ENCODE measurements at regions not wholly inside any gene's neighbourhood (a gene's known extent, or its start where the extent isn't known, plus 50 kb on each side); places are given as distances from the start of the nearest gene placed in this dataset.

DNA sequence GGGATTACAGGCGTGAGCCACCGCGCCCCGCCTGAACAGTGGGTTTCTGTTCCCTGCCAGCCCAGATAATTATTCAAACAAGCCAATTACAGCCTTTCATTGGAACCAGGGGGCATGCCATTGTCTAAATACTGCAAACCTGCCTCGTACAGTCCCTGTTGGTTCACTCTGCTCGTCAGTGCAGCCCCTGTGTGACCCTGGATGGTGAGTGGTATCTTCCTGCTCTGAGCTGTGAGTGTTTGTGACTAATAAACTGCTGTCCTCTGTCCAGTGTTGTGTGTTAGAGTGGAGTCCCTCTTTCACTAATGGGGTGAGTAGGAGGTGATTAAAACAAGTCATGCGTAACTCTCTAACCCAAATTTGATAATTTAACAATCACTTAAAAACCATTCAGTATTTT lies 176.5 kb upstream of the FAM3C start:
- TF ChIP-seq, protein P1, sequence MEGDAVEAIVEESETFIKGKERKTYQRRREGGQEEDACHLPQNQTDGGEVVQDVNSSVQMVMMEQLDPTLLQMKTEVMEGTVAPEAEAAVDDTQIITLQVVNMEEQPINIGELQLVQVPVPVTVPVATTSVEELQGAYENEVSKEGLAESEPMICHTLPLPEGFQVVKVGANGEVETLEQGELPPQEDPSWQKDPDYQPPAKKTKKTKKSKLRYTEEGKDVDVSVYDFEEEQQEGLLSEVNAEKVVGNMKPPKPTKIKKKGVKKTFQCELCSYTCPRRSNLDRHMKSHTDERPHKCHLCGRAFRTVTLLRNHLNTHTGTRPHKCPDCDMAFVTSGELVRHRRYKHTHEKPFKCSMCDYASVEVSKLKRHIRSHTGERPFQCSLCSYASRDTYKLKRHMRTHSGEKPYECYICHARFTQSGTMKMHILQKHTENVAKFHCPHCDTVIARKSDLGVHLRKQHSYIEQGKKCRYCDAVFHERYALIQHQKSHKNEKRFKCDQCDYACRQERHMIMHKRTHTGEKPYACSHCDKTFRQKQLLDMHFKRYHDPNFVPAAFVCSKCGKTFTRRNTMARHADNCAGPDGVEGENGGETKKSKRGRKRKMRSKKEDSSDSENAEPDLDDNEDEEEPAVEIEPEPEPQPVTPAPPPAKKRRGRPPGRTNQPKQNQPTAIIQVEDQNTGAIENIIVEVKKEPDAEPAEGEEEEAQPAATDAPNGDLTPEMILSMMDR (IDR thresholded peaks at IDR 0.05) = no peak
- no peak for TF ChIP-seq POLR2AphosphoS5 (IDR thresholded peaks at IDR 0.05)
- TF ChIP-seq EP300 (IDR thresholded peaks at IDR 0.05) = no peak
- no peak for TF ChIP-seq POLR2A (IDR thresholded peaks at IDR 0.05)
- Histone ChIP-seq H3K27me3 (no peaks in the 10 kb centered on the region), H3K9me3 (no peaks in the 10 kb centered on the region), H3K4me3 (no peak overlapping the region), H3K4me1 (peaks cover 0 to 6% (median 0%) of the 10 kb centered on the region in 4 donors), H3K27ac (no peak overlapping the region), H3K36me3 (no peaks in the 10 kb centered on the region)
- DNase-seq = no peak
- 80 to 94% (median 91%) methylated on average over 3 to 7 of the region's 7 CpGs for WGBS, 5 donors
- intact Hi-C loops (cut with DNase I; ENCODE audit: low total_unique reads) = no loop called here

DNA sequence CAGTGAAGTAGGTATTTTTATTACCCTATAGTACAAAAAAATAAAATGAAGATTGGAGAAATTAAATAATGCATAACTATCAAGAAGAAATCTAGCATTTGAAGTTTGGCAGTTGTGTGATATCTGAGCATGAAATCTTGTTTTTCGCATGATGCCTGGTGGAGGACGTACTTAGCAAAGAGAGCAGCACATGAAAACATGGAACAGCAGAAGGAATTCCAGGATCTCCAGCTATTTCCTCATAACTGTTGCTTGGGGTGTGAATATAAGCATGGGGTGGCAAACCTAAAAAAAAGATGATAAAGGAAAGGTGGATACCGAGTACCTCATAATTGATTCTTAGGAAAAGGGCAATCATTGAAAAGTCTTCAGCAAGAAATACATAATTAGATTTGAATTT lies 174.3 kb upstream of the FAM3C start:
- DNase-seq = no peak
- no peaks in the 10 kb centered on the region for H3K27me3 ChIP-seq
- no peaks in the 10 kb centered on the region for H3K4me1 ChIP-seq
- intact Hi-C loops (cut with DNase I; ENCODE audit: low total_unique reads) = no loop called here
- H3K9me3 ChIP-seq = no peaks in the 10 kb centered on the region
- H3K4me3 ChIP-seq = no peak overlapping the region
- no peak for TF ChIP-seq POLR2A (IDR thresholded peaks at IDR 0.05)
- TF ChIP-seq, protein P1 (IDR thresholded peaks at IDR 0.05) = no peak
- TF ChIP-seq POLR2AphosphoS5 (IDR thresholded peaks at IDR 0.05) = no peak
- TF ChIP-seq EP300 (IDR thresholded peaks at IDR 0.05) = no peak
- H3K36me3 ChIP-seq = no peaks in the 10 kb centered on the region
- H3K27ac ChIP-seq = no peak overlapping the region
- WGBS, 5 donors = 85 to 95% (median 90%) methylated on average over 3 of the region's 3 CpGs

DNA sequence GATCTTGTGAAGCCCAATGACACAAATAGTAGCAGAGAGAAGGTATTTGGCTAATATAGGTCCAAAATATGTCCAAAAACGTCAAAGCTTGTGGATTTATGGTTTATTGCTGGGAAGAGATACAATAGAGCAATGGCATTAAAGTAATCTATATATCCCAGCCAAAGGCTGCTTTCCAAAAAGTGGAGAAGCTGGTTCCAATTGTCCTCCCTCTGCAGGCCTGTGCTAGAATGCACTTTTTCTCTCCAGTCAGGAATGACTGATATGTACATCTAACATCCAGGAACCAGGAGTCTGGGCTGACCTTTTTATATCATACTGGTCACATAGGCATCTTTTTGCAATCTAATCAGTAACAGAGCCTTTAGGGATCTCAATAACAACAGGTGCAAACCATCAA lies 167.1 kb upstream of the FAM3C start:
- no peak for TF ChIP-seq POLR2A (IDR thresholded peaks at IDR 0.05)
- TF ChIP-seq, protein P1 (IDR thresholded peaks at IDR 0.05) = peak in 1 of 7 experiments; percentile 6

DNA sequence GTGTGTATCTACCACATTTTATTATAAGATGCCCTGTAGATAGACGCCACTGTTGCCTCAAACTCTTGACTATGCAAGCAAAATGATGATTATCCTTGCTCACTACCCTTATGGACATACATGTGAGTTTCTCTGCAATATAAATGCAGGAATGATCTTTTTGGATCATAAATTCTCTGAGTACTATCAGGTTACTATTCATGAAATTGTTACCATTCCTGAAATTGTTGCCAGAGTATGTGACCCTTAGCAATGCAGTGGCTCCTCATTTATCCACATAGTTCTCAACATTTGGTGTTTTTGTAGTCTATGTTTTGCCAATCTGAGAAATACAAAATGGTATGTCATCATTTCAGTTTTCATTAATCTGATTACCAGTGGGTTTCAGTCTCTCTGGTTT lies 166.2 kb upstream of the FAM3C start:
- no peaks in the 10 kb centered on the region for H3K27me3 ChIP-seq
- H3K4me1 ChIP-seq = no peaks in the 10 kb centered on the region
- H3K36me3 ChIP-seq = no peaks in the 10 kb centered on the region
- intact Hi-C loops (cut with DNase I; ENCODE audit: low total_unique reads) = no loop called here
- 91 to 100% (median 94%) methylated on average over 1 of the region's 1 CpG for WGBS, 5 donors
- H3K9me3 ChIP-seq = no peaks in the 10 kb centered on the region
- H3K27ac ChIP-seq = no peak overlapping the region
- DNase-seq = no peak
- no peak overlapping the region for H3K4me3 ChIP-seq
- TF ChIP-seq, protein P1 (IDR thresholded peaks at IDR 0.05) = no peak
- TF ChIP-seq POLR2AphosphoS5 (IDR thresholded peaks at IDR 0.05) (no peak), POLR2A (IDR thresholded peaks at IDR 0.05) (no peak), EP300 (IDR thresholded peaks at IDR 0.05) (no peak)

More for the DNA sequence above, 167.1 kb upstream of the FAM3C start:
- no peaks in the 10 kb centered on the region for H3K9me3 ChIP-seq
- no peaks in the 10 kb centered on the region for H3K27me3 ChIP-seq
- no peaks in the 10 kb centered on the region for H3K36me3 ChIP-seq
- 53 to 64% (median 55%) methylated on average over 1 of the region's 1 CpG for WGBS, 5 donors
- intact Hi-C loops (cut with DNase I; ENCODE audit: low total_unique reads) = no loop called here
- H3K27ac ChIP-seq = no peak overlapping the region
- H3K4me3 ChIP-seq = no peak overlapping the region
- H3K4me1 ChIP-seq = no peaks in the 10 kb centered on the region
- no peak for DNase-seq

Data from stomach (tissue), 8 donors.